NK-92 (cell line): ENCODE measurements at regions not wholly inside any gene's neighbourhood (a gene's known extent, or its start where the extent isn't known, plus 50 kb on each side); places are given as distances from the start of the nearest gene placed in this dataset.
"Not testable (repeated sequence)": the region's sequence is repeated elsewhere in the genome, so short reads cannot be mapped to it uniquely, and the experiment has no call there.

Experiments
- DNase-seq: peaks from one replicate; lab custom pipeline; 2025; ENCODE audit not compliant: unreplicated experiment; lab: John Stamatoyannopoulos, UW

DNA sequence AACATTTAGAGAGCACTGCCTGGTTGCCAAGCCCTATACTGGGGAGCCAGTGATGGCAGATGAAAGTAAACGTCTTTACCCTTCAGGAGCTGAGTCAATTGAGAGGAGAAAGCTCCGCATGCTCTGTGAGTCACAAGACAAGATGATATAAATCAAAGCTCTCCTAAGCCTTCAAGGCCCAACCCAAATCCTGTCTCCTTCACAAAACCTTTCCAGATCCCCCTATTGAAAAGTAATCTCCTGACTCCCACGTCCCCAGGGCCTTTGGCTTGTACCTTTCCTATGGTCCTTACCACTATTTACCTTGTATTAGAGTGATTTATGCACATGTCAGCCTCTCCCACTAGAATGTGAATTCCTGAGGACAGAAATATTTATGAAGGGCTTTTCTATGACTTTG lies 230.1 kb upstream of the TENM4 start:
- DNase-seq, result no peak

GRCh38 chr11:79668575-79668974 lies 227.7 kb upstream of the TENM4 start:
- no peak for DNase-seq

GRCh38 chr11:79667380-79667779 lies 226.6 kb upstream of the TENM4 start:
- no peak for DNase-seq

DNA sequence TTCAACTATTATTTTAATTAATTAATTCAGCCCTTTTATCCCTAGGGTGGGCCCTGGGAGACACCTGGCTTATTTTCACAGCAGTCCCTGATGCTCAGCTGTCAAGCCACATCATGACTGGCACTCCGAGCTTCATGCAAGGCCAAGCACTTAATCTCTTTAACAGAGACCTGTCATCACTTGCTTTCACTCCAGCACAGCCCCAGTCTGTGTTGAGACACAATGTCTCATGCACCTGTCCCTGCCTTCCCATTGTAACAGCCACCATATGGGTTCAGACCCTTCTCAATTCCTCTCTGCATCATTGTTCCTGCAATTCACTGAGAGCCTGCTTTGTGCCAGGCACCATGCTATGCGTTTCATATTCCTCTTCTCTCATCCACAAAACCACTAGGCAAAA lies 222.2 kb upstream of the TENM4 start:
- DNase-seq, result no peak

GRCh38 chr11:79661373-79661772 lies 220.5 kb upstream of the TENM4 start:
- no peak for DNase-seq

- no peak for DNase-seq
These were observed 208.1 kb upstream of the TENM4 start for GRCh38 chr11:79648766-79649520.

GRCh38 chr11:79637219-79637618 lies 196.4 kb upstream of the TENM4 start:
- DNase-seq, result no peak

GRCh38 chr11:79634905-79635304 lies 194.1 kb upstream of the TENM4 start:
- no peak for DNase-seq

DNA sequence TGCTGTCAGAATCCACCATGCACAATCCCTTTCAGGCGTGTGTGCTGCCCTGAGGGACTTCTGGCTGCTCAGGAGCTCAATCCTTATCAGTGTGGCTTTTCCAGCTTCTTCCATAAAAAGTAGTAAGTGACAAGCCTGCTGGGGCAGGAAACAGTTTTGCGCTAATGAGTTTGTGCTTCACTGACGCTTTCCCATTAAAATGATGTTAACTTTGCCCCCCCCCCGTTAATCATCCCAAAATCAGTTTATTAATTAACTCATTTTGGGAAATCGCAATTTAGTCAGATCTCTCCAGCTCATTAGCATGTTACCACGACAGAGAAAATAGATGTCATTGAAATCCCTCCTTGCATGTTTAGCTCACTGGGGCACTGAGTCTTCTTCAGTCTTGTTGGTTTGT lies 186.5 kb upstream of the TENM4 start:
- no peak for DNase-seq

DNA sequence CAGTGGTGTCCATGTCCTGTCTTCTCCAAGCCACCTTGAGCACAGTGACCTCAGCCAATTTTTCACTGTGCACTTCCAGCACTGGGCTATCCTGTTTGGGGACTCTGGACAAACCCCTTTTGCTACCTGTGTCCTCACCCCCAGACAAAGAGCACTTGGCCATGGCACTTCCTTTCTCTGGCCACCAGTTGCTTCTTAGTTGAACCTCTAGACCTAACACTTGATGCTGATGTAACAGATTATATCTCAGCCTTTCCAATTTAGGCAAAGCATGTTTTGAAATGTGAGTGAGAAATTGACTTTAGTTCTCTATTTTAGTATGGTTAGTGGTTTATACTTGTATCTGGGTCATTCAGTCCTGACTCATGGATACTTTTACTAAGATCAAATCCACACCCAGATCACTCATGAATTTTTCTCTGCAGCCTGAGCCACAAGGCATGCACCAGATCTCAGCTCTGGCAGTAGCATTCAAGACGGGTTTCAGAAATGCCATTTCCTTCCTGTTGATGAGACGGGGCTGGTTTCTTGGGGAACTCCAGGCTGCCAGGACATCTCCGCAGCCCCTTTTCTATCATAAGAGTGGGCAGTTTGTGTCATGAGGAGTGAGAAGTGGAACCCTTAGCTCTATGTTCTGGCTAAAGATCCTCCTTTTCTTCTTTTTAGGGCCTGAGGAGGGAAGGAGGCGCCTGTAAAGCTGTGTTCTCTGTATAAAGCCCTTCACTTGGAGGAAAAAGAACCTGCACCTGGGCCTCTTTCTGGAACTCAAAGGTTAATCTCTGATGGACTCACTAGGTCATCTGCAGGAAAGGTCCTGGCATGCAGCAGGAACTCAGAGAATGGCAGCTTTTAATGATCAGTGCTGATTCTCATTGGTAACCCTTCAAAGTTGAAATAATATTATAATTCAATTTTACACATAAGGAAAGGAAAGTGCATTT lies 185.6 kb upstream of the TENM4 start:
- DNase-seq, result no peak

- no peak for DNase-seq
These were observed 182.5 kb upstream of the TENM4 start for GRCh38 chr11:79623375-79623774.

GRCh38 chr11:79617561-79617960 lies 176.7 kb upstream of the TENM4 start:
- no peak for DNase-seq

DNA sequence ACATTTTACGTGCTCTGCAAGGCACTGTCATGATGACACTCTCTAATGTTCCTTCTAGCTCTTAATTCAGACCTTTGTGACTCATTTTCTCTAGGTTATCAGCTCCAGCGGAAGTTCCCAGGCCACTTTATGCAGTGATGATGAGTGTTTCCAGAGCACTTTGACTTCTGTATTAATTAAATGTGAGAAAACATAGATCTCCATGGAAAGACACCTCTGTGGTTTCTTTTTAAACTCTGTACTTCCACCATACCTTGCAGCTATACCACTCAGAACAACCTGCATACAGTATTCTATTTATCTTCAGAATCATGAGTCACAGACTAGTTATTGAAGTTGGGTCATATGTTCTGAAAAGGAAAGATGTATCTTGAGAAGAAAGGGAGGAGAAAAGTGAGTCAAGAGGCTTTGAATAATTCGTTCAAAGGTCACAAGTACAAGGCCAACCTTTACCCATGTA lies 175.6 kb upstream of the TENM4 start:
- DNase-seq, result no peak

DNA sequence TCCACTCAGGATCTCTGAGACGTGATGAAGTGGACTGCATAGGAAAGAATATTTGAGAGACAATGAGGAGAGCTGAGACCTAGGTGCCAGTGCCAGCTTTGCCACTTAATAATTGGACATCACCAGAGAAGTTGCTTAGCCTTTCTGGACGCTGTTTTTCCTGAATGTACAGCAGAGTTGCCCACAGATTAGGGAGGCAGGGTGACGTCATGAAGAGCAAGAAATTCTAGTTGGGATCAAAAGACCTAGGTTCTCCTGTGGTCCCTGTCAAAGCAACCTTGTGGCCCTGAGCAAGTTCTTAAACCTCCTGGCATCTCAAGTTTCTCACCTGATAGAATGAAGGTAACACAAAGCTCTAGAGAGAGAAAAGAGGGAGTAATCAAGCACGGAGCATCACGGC lies 174.6 kb upstream of the TENM4 start:
- no peak for DNase-seq

DNA sequence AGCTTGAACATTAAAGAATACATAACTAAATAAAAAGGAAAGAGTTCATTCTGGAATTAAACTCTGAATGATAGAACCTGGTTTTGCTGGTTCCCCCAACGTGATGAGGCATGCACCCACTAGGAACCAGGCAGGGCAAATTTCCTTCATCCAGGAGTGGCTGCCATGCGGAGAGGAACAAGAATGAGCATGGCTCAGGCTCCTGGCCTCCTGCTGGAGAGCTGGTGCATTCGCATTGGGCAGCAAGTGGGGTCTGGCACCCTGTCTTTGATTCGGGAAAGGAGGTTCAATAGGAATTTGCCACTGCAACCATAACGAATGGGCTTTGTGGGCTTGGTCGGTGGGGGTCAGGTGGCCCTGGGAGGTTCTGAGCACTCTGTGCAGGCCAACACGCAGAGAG lies 169.8 kb upstream of the TENM4 start:
- no peak for DNase-seq

- no peak for DNase-seq
These were observed 169.3 kb upstream of the TENM4 start for GRCh38 chr11:79610139-79610538.

DNA sequence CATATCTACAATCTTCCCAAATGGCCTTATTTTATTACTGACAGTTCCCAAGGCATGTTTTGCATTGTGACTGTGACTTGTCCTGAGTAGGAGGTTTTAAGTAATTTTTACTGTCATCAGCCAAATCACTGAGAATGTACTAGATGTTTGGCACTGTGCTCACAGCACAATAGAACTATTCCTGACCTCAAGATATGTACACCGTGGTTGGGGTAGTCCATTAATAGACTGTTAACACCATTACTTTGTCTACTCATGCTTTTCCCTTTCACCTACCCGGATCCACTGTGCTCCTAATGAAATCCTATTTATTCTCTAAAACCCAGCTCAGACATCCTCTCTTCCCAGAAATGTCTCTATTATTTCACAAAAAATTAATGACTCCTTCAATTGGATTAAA lies 168.7 kb upstream of the TENM4 start:
- DNase-seq, result no peak

DNA sequence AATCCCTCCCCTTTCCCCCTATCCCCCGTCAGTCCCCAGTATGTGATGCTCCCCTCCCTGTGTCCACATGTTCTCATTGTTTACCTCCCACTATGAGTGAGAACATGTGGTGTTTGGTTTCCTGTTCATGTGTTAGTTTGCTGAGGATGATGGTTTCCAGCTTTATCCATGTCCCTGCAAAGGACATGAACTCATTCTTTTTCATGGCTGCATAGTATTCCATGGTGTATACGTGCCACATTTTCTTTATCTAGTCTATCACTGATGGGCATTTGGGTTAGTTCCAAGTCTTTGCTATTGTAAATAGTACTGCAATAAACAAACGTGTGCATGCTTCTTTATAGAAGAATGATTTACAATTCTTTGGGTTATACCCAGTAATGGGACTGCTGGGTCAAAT lies 165.6 kb upstream of the TENM4 start:
- not testable (repeated sequence) for DNase-seq

GRCh38 chr11:79600711-79601110 lies 159.9 kb upstream of the TENM4 start:
- DNase-seq, result no peak

DNA sequence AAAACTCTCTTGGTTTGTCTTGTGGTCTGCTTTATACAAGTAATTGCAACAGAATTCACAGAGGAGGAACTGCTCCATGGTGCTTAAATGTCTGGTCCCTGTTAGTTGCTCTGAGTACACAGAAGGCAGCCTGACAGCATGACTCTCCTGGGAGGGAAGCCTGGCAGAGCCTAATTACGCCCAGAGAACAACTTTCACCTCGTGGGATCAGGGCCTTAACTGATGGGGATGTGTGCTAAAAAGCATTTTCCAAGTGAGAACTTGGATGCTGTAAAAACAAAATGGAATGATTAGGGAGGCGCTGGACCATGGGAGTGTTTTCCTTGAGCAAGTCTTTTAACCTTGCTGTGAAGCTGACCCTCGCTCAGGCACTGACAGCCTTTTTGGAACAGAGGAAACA lies 154.0 kb upstream of the TENM4 start:
- DNase-seq, result no peak

DNA sequence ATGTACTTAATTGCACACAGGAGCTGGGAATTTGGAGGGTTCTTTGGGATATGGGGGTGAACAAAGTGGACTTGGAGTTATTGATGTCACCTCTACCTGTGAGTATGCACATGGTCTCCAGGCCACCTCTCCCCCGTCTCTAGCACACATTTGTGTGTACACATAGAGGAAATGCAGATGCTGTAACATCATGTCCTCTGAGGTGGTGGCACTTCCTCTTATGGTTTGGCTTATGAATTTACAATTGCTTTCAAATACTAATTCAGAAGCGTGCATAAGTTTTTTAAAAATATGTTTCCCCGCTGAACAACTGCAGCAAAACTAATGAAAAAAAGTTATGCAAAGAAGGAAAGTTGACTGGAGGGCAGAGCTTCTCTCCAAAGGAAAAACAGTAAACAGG lies 152.0 kb upstream of the TENM4 start:
- no peak for DNase-seq

GRCh38 chr11:79592406-79592805 lies 151.6 kb upstream of the TENM4 start:
- DNase-seq, result no peak
